ENCODE measurements at regions not wholly inside any gene's neighbourhood (a gene's known extent, or its start where the extent isn't known, plus 50 kb on each side); places are given as distances from the start of the nearest gene placed in this dataset.

DNA sequence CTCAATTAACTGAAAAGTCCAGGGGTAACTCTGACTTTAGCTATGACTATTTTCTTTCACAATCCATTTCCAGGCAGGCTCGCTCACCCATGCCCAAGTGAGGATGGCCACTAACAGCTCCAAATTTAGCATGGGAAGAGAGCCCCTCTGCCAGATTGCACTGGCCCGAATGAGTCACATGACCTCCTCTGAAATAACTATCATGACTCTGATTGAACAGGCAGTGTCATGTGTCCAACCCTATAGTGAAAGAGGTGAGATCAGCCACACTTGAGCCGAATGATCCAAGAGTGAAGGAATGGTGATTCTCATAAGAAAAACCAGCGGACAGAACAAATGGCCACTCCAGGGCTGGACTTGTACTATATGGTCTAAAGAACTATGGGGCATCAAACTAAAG is 242.3 kb downstream of the NSG2 start:
- H3K9me3 ChIP-seq, result peaks cover 0 to 6% of the 10 kb centered on the region in 2 donors
- no peaks in the 10 kb centered on the region for H3K4me1 ChIP-seq
- H3K36me3 ChIP-seq, result no peaks in the 10 kb centered on the region
- H3K27me3 ChIP-seq, result no peaks in the 10 kb centered on the region
- no peak for DNase-seq (ENCODE audit: low spot score in 2 of 2)
- intact Hi-C loops (cut with DNase I), result no loop called here
- TF ChIP-seq, protein P1, sequence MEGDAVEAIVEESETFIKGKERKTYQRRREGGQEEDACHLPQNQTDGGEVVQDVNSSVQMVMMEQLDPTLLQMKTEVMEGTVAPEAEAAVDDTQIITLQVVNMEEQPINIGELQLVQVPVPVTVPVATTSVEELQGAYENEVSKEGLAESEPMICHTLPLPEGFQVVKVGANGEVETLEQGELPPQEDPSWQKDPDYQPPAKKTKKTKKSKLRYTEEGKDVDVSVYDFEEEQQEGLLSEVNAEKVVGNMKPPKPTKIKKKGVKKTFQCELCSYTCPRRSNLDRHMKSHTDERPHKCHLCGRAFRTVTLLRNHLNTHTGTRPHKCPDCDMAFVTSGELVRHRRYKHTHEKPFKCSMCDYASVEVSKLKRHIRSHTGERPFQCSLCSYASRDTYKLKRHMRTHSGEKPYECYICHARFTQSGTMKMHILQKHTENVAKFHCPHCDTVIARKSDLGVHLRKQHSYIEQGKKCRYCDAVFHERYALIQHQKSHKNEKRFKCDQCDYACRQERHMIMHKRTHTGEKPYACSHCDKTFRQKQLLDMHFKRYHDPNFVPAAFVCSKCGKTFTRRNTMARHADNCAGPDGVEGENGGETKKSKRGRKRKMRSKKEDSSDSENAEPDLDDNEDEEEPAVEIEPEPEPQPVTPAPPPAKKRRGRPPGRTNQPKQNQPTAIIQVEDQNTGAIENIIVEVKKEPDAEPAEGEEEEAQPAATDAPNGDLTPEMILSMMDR (IDR thresholded peaks at IDR 0.05), result no peak
- no peak overlapping the region for H3K27ac ChIP-seq
- no peak overlapping the region for H3K4me3 ChIP-seq

DNA sequence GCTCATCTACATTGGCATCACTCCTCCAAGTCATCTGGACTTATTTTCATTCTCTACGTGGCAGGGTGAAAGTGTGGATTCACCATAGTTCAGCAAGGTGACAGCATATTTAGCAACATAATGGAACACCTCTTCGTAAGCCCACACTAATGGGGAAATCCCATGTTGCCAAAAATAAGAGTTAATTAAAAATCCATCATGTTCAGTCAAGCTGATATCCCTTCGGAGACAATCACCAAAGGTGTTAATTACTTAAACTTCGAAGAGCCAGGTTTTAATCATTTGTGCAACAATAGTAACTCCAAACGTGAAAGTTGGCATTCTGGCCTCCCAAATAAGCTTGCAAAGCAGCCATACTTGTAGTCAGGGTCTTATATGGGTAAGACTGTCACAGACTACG is 242.9 kb downstream of the NSG2 start:
- no peaks in the 10 kb centered on the region for H3K4me1 ChIP-seq
- H3K9me3 ChIP-seq, result peaks cover 0 to 6% of the 10 kb centered on the region in 2 donors
- no peak overlapping the region for H3K27ac ChIP-seq
- DNase-seq (ENCODE audit: low spot score in 2 of 2), result no peak
- TF ChIP-seq, protein P1 (IDR thresholded peaks at IDR 0.05), result no peak
- H3K36me3 ChIP-seq, result no peaks in the 10 kb centered on the region
- intact Hi-C loops (cut with DNase I), result no loop called here
- no peaks in the 10 kb centered on the region for H3K27me3 ChIP-seq
- no peak overlapping the region for H3K4me3 ChIP-seq

DNA sequence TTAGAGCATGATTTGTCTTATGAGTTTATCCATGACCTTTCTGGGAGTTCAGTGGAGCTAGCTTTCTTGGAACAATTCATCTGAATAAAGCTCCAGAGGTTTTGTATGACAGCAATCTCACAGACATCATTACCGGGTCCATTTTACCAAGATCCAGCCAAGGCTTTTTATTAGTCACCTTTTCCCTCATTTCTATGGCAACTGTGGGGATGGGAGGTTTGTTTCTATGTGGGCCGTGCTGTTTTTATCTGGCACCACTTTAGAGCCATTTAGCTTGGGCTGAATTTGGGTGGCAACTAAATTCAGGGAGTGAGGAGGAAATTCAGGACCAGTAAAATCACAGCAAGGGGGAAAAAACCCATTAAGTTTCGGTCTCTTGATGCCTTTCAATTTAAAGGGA is 245.7 kb downstream of the NSG2 start:
- H3K27ac ChIP-seq, result no peak overlapping the region
- no peaks in the 10 kb centered on the region for H3K36me3 ChIP-seq
- H3K4me1 ChIP-seq, result no peaks in the 10 kb centered on the region
- intact Hi-C loops (cut with DNase I), result no loop called here
- H3K27me3 ChIP-seq, result no peaks in the 10 kb centered on the region
- TF ChIP-seq, protein P1 (IDR thresholded peaks at IDR 0.05), result no peak
- no peak overlapping the region for H3K4me3 ChIP-seq
- peaks cover 0 to 6% of the 10 kb centered on the region in 2 donors for H3K9me3 ChIP-seq
- no peak for DNase-seq (ENCODE audit: low spot score in 2 of 2)

DNA sequence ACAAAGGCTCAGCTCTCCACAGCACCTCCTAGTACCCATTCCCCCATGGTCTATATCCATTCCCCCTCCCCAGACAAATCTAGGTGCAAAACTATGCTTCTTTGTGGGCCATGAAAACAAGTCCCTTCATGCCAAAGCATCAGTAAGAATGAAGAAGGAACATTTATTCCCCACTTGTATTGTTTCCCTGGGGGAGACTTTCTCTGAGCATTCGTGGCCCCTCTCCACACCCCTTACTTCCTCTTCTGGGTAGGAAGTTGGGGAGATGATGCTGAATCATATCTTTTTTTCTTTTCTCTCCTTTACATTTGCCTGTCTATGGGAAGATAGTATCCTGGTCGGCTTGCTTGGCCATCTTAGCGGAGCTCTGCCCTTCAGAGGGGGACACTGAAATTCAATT is 246.8 kb downstream of the NSG2 start:
- Histone ChIP-seq H3K4me3 (no peak overlapping the region), H3K4me1 (no peaks in the 10 kb centered on the region), H3K9me3 (peaks cover 0 to 6% of the 10 kb centered on the region in 2 donors), H3K27me3 (no peaks in the 10 kb centered on the region), H3K27ac (no peak overlapping the region), H3K36me3 (no peaks in the 10 kb centered on the region)
- no peak for DNase-seq (ENCODE audit: low spot score in 2 of 2)
- intact Hi-C loops (cut with DNase I), result no loop called here
- TF ChIP-seq, protein P1 (IDR thresholded peaks at IDR 0.05), result no peak

DNA sequence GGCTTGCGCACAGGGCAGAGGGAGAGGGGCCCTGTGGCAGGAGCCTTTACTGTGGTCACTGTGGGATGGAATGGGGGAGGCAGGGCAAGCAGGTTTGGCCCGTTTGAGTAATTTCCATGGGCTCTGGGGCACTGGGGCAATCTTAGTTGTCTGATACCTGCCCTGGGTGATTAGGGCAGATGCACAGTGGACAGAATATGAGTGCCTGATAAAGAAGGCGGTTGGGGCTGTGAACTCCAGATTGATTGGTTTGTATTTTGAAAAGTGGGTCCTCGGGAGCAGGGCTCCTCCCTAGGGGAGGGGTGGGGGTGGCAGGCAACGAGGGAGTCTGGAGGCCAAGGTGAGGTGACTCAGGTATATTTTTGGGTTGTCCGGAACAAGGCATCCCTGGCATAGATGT is 247.5 kb downstream of the NSG2 start:
- TF ChIP-seq, protein P1 (IDR thresholded peaks at IDR 0.05), result no peak
- H3K27me3 ChIP-seq, result no peaks in the 10 kb centered on the region
- DNase-seq (ENCODE audit: low spot score in 2 of 2), result no peak
- no peak overlapping the region for H3K27ac ChIP-seq
- no peaks in the 10 kb centered on the region for H3K36me3 ChIP-seq
- intact Hi-C loops (cut with DNase I), result no loop called here
- H3K4me3 ChIP-seq, result no peak overlapping the region
- H3K9me3 ChIP-seq, result peaks cover 0 to 6% of the 10 kb centered on the region in 2 donors
- no peaks in the 10 kb centered on the region for H3K4me1 ChIP-seq

DNA sequence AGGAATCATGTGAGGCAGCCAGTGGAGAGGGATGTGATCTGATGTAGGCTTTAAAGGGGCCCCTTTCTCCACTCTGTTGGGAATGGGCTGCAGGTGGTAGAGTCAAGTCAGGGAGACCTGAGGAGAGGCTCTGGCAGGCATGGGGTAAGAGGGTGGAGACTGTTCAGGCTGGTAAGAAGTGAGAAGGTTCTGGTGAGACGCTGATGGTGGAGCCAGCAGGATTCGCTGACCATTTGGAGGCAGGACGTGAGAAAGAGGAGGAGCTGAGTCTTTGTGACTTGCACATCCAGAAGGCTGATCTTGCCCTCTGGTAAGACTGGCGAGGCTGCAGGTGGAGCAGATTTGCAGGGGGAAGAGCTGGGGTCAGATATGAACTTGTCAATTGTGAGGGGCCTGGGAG is 248.0 kb downstream of the NSG2 start:
- H3K27ac ChIP-seq, result no peak overlapping the region
- H3K4me3 ChIP-seq, result no peak overlapping the region
- intact Hi-C loops (cut with DNase I), result no loop called here
- DNase-seq (ENCODE audit: low spot score in 2 of 2), result no peak
- H3K4me1 ChIP-seq, result no peaks in the 10 kb centered on the region
- H3K36me3 ChIP-seq, result no peaks in the 10 kb centered on the region
- TF ChIP-seq, protein P1 (IDR thresholded peaks at IDR 0.05), result no peak
- peaks cover 0 to 6% of the 10 kb centered on the region in 2 donors for H3K9me3 ChIP-seq
- no peaks in the 10 kb centered on the region for H3K27me3 ChIP-seq
